Uterus (tissue), 3 donors: ENCODE measurements at regions not wholly inside any gene's neighbourhood (a gene's known extent, or its start where the extent isn't known, plus 50 kb on each side); places are given as distances from the start of the nearest gene placed in this dataset.
A peak's percentile ranks its signal among the peaks of the same experiment; 100 is the strongest.
"Not testable (repeated sequence)": the region's sequence is repeated elsewhere in the genome, so short reads cannot be mapped to it uniquely, and the experiment has no call there.

Source experiments
- DNase-seq, 2 donors: peaks; one replicate each; pipeline ENCODE4 v3.0.0-alpha.2; 2019 to 2020
- H3K27ac ChIP-seq, 2 donors: fragments of 200-600 bp; sonication (generic); 1 replicate in 1 of 2; 2 replicates in 1 of 2; pipeline ENCODE4 v1.5.1; 2016 to 2018
- H3K27me3 ChIP-seq, 2 donors: fragments of 200-600 bp; sonication (generic); one replicate each; pipeline ENCODE4 v1.5.1; 2018 to 2019; ENCODE audit warnings: control low read depth in 1 of 2
- H3K36me3 ChIP-seq, 2 donors: fragments of 200-600 bp; sonication (generic); one replicate each; pipeline ENCODE4 v1.5.1; 2019; ENCODE audit warnings: control low read depth in 1 of 2
- H3K4me1 ChIP-seq, 2 donors: fragments of 200-600 bp; sonication (generic); one replicate each; pipeline ENCODE4 v1.5.1; 2018 to 2019; ENCODE audit warnings: control low read depth in 1 of 2
- H3K4me3 ChIP-seq, 2 donors: fragments of 200-600 bp; sonication (generic); 1 replicate in 1 of 2; 2 replicates in 1 of 2; pipeline ENCODE4 v1.5.1; 2018 to 2019; ENCODE audit warnings: mild to moderate bottlenecking in 1 of 2
- H3K9me3 ChIP-seq, 2 donors: fragments of 200-600 bp; sonication (generic); one replicate each; pipeline ENCODE4 v1.5.1; 2019; ENCODE audit warnings: control low read depth in 1 of 2
- CTCF ChIP-seq, 4 experiments: fragments of 200-600 bp in 2 of 4; fragments of 450-650 bp in 2 of 4; sonication (generic) in 2 of 4; IDR thresholded peaks; one replicate each; pipeline ENCODE4 v1.5.1; 2016 to 2019; ENCODE audit warnings: antibody characterized with exemption in 4 of 4, mild to moderate bottlenecking in 2 of 4, moderate library complexity in 1 of 4
- POLR2A ChIP-seq, 2 donors: fragments of 450-650 bp; IDR thresholded peaks; one replicate each; pipeline ENCODE4 v1.6.1; 2016; ENCODE audit warnings: antibody characterized with exemption in 2 of 2, mild to moderate bottlenecking in 1 of 2, moderate library complexity in 1 of 2
- intact Hi-C: fragments of 100-400 bp; cut with DNase I; formaldehyde crosslinking; loops from one replicate; pipeline ENCODE4 v1.15.1; 2023; ENCODE audit warnings: low total_unique reads
- donor health status: DM: yes; HTN: yes; CAD: no.

- peaks cover 3 to 5% of the 10 kb centered on the region in 2 donors for H3K4me1 ChIP-seq
Observed at GRCh38 chr9:110130791-110131416, 77.1 kb downstream of the C9orf152 start.

GRCh38 chr9:110131499-110131898, 76.5 kb downstream of the C9orf152 start:
- Histone ChIP-seq H3K27me3 (no peaks in the 10 kb centered on the region), H3K9me3 (no peaks in the 10 kb centered on the region), H3K4me1 (peaks cover 3 to 5% of the 10 kb centered on the region in 2 donors), H3K27ac (no peak overlapping the region), H3K4me3 (no peak overlapping the region), H3K36me3 (no peaks in the 10 kb centered on the region)
- no peak for TF ChIP-seq POLR2A (IDR thresholded peaks at IDR 0.05)
- no peak for TF ChIP-seq CTCF (IDR thresholded peaks at IDR 0.05)
- intact Hi-C loops, result no loop called here
- no peak for DNase-seq

More at GRCh38 chr9:110130791-110131416, 77.1 kb downstream of the C9orf152 start:
- TF ChIP-seq CTCF (IDR thresholded peaks at IDR 0.05) (no peak), POLR2A (IDR thresholded peaks at IDR 0.05) (no peak)
- no peak for DNase-seq
- no peak overlapping the region for H3K27ac ChIP-seq
- no peaks in the 10 kb centered on the region for H3K36me3 ChIP-seq
- intact Hi-C loops, result no loop called here
- no peaks in the 10 kb centered on the region for H3K27me3 ChIP-seq
- no peaks in the 10 kb centered on the region for H3K9me3 ChIP-seq
- no peak overlapping the region for H3K4me3 ChIP-seq

- H3K27me3 ChIP-seq, H3K9me3 ChIP-seq, H3K36me3 ChIP-seq, DNase-seq, intact Hi-C loops, H3K4me3 ChIP-seq, H3K27ac ChIP-seq, H3K4me1 ChIP-seq: not testable (repeated sequence)
Observed at GRCh38 chr9:110132531-110132930, 75.4 kb downstream of the C9orf152 start.

- no peak overlapping the region for H3K4me3 ChIP-seq
- no peaks in the 10 kb centered on the region for H3K36me3 ChIP-seq
- TF ChIP-seq POLR2A (IDR thresholded peaks at IDR 0.05), result no peak
- TF ChIP-seq CTCF (IDR thresholded peaks at IDR 0.05), result no peak
- DNase-seq, result no peak
- no peaks in the 10 kb centered on the region for H3K9me3 ChIP-seq
- H3K27me3 ChIP-seq, result no peaks in the 10 kb centered on the region
- H3K27ac ChIP-seq, result no peak overlapping the region
- intact Hi-C loops, result no loop called here
- H3K4me1 ChIP-seq, result peaks cover 0 to 3% of the 10 kb centered on the region in 2 donors
Observed at GRCh38 chr9:110133059-110133458, 74.9 kb downstream of the C9orf152 start.

GRCh38 chr9:110133608-110134210, 74.2 kb downstream of the C9orf152 start:
- H3K27me3 ChIP-seq, result no peaks in the 10 kb centered on the region
- intact Hi-C loops, result no loop called here
- H3K9me3 ChIP-seq, result no peaks in the 10 kb centered on the region
- peak overlapping the region in 1 of 2 donors; percentile 3 for H3K27ac ChIP-seq
- H3K4me3 ChIP-seq, result no peak overlapping the region
- no peaks in the 10 kb centered on the region for H3K4me1 ChIP-seq
- H3K36me3 ChIP-seq, result no peaks in the 10 kb centered on the region
- no peak for DNase-seq
- no peak for TF ChIP-seq CTCF (IDR thresholded peaks at IDR 0.05)
- no peak for TF ChIP-seq POLR2A (IDR thresholded peaks at IDR 0.05)
